HPDE6-E6E7 (cell line): ENCODE measurements at regions not wholly inside any gene's neighbourhood (a gene's known extent, or its start where the extent isn't known, plus 50 kb on each side); places are given as distances from the start of the nearest gene placed in this dataset.
"Not testable (repeated sequence)": the region's sequence is repeated elsewhere in the genome, so short reads cannot be mapped to it uniquely, and the experiment has no call there.

ENCODE experiments used
- DNase-seq: peaks from one replicate; pipeline ENCODE4 v3.0.0; 2011; ENCODE audit warnings: missing footprints; ENCODE audit errors: extremely low spot score

- no peak for DNase-seq
These were observed 371.5 kb downstream of the PRELID2 start for GRCh38 chr5:145463634-145464033.

DNA sequence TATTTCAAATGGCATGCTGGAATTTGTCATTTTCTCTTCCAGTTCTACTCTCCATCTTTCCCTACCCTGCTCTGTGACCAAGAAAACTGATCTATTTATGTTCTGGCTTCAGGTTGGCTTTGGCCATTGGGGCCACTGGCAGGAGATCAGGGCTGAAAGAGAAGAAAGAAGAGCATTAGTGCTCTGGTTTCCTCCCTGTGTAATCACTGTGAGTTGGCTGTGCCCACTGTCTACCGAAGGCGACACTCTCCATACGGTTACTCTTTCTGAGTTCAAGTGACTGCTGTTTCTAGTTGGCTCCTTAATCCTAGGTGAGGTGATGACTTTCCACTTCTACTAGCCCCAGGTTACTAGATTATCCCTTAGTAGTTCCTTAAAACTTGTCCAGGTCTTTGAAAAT lies 372.6 kb downstream of the PRELID2 start:
- no peak for DNase-seq

- no peak for DNase-seq
These were observed 384.8 kb downstream of the PRELID2 start for GRCh38 chr5:145450286-145450885.

DNA sequence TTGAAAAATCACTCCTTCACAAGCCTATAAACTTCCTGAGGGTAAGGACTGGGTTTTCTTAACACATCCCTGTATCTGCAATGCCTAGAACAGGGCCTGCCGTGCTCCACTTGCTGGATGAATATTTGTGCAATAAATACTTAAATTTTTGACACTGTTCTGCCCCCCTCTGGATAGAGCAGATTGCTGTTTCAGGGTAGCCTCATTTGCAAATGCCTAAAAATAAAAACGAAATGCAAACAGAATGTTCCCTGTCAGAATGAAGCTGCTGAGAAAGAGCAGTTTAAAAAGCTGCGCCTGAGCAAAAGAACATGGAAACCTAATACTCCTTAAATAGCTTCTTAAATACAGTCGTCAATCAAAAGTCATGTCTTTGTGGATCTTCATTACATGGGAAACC lies 385.3 kb downstream of the PRELID2 start:
- no peak for DNase-seq

DNA sequence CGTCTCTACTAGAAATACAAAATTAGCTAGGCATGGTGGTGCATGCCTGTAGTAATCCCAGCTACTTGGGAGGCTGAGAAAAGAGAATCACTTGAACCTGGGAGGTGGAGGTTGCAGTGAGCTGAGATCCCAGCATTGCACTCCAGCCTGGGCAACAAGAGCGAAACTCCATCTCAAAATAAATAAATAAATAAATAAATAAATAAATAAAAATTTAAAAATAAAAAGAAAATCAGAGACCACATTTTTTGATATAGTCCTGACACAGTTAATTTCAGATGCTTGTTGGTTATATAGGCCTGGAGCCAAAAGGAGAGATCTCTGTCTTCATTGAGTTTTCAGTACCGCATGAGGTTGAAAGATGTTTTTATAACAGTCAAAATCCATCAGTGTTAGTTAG lies 388.3 kb downstream of the PRELID2 start:
- DNase-seq: not testable (repeated sequence)

DNA sequence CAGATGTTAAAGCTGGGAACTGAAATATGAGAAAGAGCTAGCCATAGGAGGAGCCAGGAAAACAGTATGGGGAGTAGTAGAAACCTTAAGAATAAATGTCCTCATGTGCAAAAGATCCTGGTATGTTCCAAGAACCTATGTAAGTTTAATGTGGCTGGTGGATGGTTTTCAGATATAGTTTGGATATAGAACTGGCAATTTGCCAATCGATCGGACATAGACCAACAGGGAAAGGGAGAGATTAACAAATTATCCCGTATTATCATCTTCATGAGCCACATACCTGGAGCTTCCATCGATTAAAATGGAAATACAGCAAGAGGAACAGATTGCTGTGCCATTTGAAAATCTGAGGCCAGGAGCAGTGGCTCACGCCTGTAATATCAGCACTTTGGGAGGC lies 388.7 kb downstream of the PRELID2 start:
- DNase-seq: no peak

GRCh38 chr5:145445027-145445426 lies 390.1 kb downstream of the PRELID2 start:
- no peak for DNase-seq

DNA sequence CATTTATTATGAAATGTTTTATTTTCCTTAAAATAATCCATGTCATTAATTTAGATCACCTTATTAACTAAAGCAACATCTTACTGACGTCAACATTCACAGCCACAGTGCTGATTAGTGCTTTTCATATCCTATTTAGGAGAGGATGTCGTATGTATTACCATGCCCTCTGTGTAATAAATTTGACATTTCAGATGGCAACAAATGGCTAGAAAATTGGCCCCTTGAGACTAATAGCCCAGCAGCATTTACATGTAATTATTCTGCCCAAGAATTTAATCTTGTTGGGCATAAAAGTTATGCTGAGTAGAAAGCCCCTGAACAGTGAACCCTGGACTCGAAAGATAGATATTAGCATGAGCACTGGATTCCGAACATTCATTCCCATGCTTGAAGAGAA lies 391.2 kb downstream of the PRELID2 start:
- no peak for DNase-seq

DNA sequence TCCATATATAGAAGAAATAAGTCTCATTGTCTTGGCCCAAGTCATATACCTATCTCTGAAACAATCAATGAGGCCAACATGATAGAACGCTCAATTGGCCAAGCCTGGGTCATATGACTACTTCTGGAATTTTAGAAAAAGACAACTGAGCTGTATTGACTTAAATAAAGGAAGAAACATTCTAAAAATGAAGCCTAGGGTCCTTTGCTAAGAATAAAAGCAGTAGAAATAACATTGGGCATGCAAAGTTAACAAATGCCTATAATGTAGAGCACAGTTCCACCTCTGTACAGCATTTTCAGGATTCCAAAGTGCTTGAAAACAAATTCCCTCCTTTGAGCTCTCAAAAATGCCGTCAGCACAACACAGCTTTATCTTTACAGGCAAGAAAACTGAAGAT lies 391.8 kb downstream of the PRELID2 start:
- DNase-seq: no peak

- not testable (repeated sequence) for DNase-seq
These were observed 392.5 kb downstream of the PRELID2 start for GRCh38 chr5:145442661-145443060.

DNA sequence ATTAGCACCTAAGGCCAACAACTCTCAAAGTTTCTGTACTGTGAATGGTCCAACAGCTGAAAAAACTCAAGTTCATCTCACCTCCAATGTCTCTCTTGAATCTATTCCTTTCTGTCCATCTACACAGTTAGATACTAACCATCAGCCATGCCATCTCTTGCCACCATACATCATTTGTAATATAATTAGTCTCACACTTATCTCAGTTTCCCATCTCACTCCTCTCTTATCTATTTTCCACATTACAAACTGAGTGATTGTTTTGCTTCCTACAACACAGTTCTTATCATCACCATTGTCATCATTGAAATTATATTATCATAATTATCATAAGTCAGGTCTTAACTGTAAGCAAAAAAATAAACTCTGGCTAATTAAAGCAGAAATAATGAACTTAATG lies 393.9 kb downstream of the PRELID2 start:
- no peak for DNase-seq

- DNase-seq: no peak
These were observed 397.5 kb downstream of the PRELID2 start for GRCh38 chr5:145437627-145438026.

GRCh38 chr5:145433077-145433476 lies 402.1 kb downstream of the PRELID2 start:
- no peak for DNase-seq

DNA sequence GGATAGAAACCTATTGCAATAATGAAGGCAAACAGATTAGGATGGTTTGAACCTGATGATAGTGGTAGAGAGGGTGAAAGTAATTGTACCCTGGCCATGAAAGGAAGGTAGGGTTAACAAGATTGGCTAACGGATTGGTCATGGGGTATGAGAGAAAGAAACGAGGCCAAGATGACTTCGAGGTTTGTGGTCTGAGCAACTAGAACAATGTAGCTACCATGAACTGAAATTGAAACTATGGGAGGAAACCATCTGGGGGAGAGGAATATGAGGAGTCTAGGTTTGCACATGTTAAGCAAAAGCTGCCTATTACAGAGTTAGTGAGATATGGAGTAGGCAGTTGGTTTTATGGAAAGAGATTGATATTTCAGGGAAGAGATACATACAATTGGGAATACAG lies 406.0 kb downstream of the PRELID2 start:
- no peak for DNase-seq

DNA sequence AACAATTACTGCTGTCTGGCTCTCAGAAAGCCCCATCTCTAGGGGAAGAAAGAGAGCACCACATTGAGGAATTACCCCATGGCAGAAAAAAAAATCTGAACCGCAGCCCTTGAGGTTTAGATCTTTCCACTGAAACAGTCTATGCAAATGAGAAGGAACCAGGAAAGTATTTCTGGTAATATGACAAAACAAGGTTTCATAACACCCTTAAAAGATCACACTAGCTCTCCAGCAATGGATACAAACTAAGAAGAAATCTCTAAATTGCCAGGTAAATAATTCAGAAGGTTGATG lies 427.1 kb downstream of the PRELID2 start:
- no peak for DNase-seq

DNA sequence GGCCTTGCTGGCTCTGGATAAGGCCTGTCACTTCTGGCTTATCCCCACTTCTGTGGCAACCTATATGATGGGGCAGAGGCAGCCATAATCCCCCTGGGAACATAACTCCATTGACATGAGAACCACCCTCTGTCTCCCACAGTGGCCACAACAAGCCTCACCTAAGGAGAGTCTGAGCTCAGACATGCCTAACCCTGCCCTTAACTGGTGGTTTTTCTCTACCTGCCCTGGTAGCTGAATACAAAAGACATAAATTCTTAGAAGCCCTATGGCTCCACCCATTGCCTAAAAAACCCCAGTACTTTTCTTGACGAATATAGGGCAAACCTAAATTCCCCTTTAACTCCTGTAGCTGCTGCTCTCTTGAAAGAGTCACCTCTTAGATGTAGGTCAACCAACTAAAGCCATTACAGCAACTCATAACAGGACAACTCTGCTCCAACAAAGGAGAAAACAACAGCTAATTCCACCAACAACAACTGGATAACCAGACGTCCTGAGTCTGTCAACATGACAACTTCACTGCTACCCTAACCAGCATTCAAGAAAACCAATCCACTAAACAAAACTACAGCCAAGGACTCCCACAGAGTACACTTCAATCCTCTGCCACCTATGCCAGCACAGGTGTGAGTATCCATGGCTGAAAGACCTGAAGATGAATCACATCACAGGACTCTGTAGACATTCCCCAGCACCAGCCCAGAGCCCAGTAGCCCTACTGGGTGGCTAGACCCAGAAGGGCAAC lies 427.7 kb downstream of the PRELID2 start:
- DNase-seq: no peak

DNA sequence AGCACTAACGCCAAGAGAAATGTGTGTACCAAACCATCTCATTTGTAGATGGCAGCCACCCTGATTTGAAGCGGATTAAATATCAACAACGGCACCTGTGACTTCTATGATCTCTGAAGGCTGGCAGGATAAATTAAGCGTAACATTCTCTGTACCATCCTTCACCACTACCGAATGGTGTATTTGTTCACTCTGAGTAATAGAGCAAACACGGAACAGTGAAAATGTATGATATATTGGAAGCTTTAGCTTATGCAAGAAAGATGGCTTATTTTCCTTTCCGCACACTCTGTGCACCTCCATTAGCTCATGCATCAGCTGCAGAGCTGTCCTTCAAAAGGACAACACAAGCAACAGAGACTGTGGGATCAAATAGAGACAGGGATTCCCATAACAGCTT lies 431.1 kb downstream of the PRELID2 start:
- no peak for DNase-seq

- DNase-seq: no peak
These were observed 438.3 kb downstream of the PRELID2 start for GRCh38 chr5:145396888-145397287.

DNA sequence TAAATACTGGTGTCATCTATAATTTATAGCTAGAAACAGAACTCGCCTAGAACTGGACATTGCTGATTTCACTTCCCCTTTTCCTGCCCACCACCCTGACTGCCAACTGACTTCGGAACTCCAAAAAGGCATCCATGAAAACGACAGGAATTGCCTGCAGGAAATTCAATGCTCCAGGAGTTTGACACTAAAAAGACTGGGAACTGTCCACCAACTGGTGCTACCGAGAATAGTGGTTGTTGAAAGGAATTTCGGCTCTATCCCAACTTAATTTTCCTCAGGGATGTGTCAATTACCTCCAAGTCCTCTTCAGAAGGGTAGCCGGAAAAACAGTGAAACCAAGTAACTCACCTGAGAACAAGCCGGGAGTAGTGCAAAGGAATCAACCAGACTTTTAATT lies 440.0 kb downstream of the PRELID2 start:
- DNase-seq: not testable (repeated sequence)

DNA sequence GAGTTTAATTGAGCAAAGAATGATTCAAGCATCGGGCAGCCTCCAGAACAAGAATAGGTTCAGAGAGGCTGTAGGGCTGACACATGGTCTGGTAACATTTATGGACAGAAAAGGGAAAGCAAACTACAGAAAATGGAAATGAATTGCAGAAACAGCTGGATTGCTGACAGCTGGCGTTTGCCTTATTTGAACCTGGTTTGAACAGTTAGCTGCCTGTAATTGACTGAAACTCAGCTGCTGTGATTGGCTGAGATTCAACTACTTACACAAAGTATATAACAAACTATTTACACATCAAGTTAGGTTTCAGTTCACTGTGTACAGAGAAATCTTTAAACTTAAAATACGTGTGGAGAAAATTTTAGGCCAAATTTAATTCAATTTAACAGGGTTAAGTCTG lies 441.7 kb downstream of the PRELID2 start:
- DNase-seq: no peak

DNA sequence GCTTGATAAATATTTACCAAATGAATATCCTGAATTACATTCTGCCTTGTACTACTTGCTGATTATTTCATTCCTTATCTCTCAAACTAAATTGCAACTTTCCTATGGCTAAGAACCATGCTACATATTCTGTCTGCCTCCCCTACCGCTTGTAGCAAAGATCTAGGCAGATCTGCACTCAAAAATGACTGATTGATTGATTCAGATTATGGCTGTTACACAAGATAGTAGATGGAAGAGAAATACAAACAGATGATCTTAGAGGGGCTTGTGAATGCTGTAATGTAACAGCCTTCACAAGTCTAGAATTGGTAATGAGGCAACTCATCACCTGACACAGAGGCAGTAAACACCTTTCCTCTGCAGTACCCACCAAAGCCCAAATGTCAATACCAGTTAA lies 446.1 kb downstream of the PRELID2 start:
- no peak for DNase-seq

DNA sequence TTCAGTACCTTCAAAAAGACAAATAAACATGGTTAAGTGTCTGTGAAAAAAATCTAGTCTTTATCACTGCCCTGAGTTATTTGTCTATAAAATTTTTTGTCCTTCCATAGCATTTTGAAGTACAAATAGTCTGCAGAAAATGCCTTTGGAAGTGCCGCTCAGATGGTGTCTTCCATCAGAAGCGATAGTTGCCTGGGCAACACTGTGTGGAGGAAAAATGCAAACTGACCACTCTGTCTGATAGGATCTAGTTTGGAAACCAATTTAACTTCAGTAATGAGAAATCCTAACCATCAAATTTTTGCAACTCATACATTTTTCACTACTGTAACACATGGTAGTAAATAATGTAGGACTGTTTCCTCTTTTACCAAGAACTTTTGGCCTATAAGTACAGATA lies 449.9 kb downstream of the PRELID2 start:
- DNase-seq: no peak

DNA sequence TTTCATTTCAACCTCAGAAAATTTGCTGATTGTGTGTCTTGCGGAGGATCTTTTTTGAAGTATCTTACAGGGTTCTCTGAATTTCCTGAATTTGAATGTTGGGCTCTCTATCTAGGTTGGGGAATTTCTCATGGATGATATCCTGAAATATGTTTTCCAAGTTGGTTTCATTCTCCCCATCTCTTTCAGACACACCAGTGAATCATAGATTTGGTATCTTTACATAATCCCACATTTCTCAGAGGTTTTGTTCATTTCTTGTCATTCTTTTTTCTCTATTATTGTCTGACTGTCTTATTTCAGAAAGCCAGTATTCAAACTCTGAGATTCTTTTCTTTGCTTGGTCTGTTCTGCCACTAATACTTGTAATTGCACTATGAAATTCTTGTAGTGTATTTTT lies 456.9 kb downstream of the PRELID2 start:
- no peak for DNase-seq

DNA sequence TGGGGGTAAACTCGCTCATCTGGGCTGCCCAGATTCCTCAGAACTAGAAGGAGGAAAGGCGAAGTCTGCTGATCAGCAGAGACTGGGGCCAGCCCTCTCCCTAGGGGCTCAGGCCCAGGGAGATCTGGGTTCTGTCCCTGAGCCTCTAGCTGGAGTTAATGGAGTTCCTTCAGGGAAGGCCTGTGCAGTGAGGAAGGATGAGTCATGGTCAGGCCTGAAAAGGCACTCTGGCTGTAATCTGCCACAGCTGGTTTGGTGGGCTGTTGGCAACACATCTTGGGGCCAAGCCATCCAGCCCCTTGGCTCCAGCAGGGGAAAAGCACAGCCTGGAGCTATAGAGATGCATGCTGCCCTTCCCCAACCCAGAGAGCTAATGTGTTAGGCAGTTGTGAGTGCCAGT lies 459.6 kb downstream of the PRELID2 start:
- DNase-seq: no peak
